ENCODE measurements at regions not wholly inside any gene's neighbourhood (a gene's known extent, or its start where the extent isn't known, plus 50 kb on each side); places are given as distances from the start of the nearest gene placed in this dataset.

- TF ChIP-seq JUN (IDR thresholded peaks at IDR 0.05; ENCODE audit: low read depth, low read length) (no peak), CBX8 (IDR thresholded peaks at IDR 0.05; ENCODE audit: borderline replicate concordance, low read depth, low read length) (no peak), BRCA1 (IDR thresholded peaks at IDR 0.05; ENCODE audit: low read depth, low read length) (no peak), JUND (IDR thresholded peaks at IDR 0.05; ENCODE audit: low read length) (no peak), CBX5 (IDR thresholded peaks at IDR 0.05; ENCODE audit: low read depth, low read length) (no peak), NRF1 (IDR thresholded peaks at IDR 0.05; ENCODE audit: low read depth, low read length) (no peak)
- TF ChIP-seq, protein P1, sequence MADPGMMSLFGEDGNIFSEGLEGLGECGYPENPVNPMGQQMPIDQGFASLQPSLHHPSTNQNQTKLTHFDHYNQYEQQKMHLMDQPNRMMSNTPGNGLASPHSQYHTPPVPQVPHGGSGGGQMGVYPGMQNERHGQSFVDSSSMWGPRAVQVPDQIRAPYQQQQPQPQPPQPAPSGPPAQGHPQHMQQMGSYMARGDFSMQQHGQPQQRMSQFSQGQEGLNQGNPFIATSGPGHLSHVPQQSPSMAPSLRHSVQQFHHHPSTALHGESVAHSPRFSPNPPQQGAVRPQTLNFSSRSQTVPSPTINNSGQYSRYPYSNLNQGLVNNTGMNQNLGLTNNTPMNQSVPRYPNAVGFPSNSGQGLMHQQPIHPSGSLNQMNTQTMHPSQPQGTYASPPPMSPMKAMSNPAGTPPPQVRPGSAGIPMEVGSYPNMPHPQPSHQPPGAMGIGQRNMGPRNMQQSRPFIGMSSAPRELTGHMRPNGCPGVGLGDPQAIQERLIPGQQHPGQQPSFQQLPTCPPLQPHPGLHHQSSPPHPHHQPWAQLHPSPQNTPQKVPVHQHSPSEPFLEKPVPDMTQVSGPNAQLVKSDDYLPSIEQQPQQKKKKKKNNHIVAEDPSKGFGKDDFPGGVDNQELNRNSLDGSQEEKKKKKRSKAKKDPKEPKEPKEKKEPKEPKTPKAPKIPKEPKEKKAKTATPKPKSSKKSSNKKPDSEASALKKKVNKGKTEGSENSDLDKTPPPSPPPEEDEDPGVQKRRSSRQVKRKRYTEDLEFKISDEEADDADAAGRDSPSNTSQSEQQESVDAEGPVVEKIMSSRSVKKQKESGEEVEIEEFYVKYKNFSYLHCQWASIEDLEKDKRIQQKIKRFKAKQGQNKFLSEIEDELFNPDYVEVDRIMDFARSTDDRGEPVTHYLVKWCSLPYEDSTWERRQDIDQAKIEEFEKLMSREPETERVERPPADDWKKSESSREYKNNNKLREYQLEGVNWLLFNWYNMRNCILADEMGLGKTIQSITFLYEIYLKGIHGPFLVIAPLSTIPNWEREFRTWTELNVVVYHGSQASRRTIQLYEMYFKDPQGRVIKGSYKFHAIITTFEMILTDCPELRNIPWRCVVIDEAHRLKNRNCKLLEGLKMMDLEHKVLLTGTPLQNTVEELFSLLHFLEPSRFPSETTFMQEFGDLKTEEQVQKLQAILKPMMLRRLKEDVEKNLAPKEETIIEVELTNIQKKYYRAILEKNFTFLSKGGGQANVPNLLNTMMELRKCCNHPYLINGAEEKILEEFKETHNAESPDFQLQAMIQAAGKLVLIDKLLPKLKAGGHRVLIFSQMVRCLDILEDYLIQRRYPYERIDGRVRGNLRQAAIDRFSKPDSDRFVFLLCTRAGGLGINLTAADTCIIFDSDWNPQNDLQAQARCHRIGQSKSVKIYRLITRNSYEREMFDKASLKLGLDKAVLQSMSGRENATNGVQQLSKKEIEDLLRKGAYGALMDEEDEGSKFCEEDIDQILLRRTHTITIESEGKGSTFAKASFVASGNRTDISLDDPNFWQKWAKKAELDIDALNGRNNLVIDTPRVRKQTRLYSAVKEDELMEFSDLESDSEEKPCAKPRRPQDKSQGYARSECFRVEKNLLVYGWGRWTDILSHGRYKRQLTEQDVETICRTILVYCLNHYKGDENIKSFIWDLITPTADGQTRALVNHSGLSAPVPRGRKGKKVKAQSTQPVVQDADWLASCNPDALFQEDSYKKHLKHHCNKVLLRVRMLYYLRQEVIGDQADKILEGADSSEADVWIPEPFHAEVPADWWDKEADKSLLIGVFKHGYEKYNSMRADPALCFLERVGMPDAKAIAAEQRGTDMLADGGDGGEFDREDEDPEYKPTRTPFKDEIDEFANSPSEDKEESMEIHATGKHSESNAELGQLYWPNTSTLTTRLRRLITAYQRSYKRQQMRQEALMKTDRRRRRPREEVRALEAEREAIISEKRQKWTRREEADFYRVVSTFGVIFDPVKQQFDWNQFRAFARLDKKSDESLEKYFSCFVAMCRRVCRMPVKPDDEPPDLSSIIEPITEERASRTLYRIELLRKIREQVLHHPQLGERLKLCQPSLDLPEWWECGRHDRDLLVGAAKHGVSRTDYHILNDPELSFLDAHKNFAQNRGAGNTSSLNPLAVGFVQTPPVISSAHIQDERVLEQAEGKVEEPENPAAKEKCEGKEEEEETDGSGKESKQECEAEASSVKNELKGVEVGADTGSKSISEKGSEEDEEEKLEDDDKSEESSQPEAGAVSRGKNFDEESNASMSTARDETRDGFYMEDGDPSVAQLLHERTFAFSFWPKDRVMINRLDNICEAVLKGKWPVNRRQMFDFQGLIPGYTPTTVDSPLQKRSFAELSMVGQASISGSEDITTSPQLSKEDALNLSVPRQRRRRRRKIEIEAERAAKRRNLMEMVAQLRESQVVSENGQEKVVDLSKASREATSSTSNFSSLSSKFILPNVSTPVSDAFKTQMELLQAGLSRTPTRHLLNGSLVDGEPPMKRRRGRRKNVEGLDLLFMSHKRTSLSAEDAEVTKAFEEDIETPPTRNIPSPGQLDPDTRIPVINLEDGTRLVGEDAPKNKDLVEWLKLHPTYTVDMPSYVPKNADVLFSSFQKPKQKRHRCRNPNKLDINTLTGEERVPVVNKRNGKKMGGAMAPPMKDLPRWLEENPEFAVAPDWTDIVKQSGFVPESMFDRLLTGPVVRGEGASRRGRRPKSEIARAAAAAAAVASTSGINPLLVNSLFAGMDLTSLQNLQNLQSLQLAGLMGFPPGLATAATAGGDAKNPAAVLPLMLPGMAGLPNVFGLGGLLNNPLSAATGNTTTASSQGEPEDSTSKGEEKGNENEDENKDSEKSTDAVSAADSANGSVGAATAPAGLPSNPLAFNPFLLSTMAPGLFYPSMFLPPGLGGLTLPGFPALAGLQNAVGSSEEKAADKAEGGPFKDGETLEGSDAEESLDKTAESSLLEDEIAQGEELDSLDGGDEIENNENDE (IDR thresholded peaks at IDR 0.05; ENCODE audit: insufficient replicate concordance, low read length): no peak
These were observed 567.8 kb upstream of the CPEB2 start (continued) for GRCh38 chr4:14434483-14434882.

Measured in H1 (cell line).